Tibial nerve (tissue), 4 donors: ENCODE measurements at regions not wholly inside any gene's neighbourhood (a gene's known extent, or its start where the extent isn't known, plus 50 kb on each side); places are given as distances from the start of the nearest gene placed in this dataset.

Source experiments
- DNase-seq, 2 donors: peaks; one replicate each; pipeline ENCODE4 v3.0.0-alpha.2; 2019; ENCODE audit warnings: low spot score in 2 of 2
- H3K27ac ChIP-seq, 4 donors: fragments of 200-600 bp; sonication (generic) in 3 of 4; one replicate each; pipeline ENCODE4 v1.5.1; 2017 to 2019; ENCODE audit warnings: mild to moderate bottlenecking in 1 of 4
- H3K27me3 ChIP-seq, 2 donors: fragments of 200-600 bp; sonication (generic) in 1 of 2; one replicate each; pipeline versions ENCODE4 v1.5.1 to v1.6.0; 2017 to 2019
- H3K36me3 ChIP-seq, 3 donors: fragments of 200-600 bp; sonication (generic); one replicate each; pipeline ENCODE4 v1.5.1; 2018 to 2019
- H3K4me1 ChIP-seq, 4 donors: fragments of 200-600 bp; sonication (generic) in 3 of 4; one replicate each; pipeline ENCODE4 v1.5.1; 2017 to 2019
- H3K4me3 ChIP-seq, 4 donors: fragments of 200-600 bp; sonication (generic) in 3 of 4; one replicate each; pipeline ENCODE4 v1.5.1; 2017 to 2019; ENCODE audit warnings: mild to moderate bottlenecking in 1 of 4, moderate library complexity in 1 of 4
- H3K9me3 ChIP-seq, 4 donors: fragments of 200-600 bp; sonication (generic) in 3 of 4; one replicate each; pipeline ENCODE4 v1.5.1; 2017 to 2019
- EP300 ChIP-seq, 2 donors: sonication (generic); formaldehyde crosslinking; IDR thresholded peaks; one replicate each; pipeline ENCODE4 v1.6.1; 2017; ENCODE audit warnings: antibody characterized with exemption in 2 of 2, mild to moderate bottlenecking in 1 of 2
- POLR2A ChIP-seq, 2 donors: fragments of 450-650 bp; IDR thresholded peaks; one replicate each; pipeline ENCODE4 v1.6.1; 2017; ENCODE audit warnings: antibody characterized with exemption in 2 of 2, mild to moderate bottlenecking in 2 of 2, moderate library complexity in 2 of 2
- WGBS, 2 donors: methylation state at CpG; one replicate each; pipeline ENCODE4 v1.1.5; 2018; 5-methylcytosine and 5-hydroxymethylcytosine counted together
- TF ChIP-seq, protein P1 (sequence below), 5 experiments: fragments of 200-600 bp in 3 of 5; fragments of 450-650 bp in 2 of 5; sonication (generic) in 3 of 5; IDR thresholded peaks; one replicate each; pipeline ENCODE4 v1.5.1; 2016 to 2019; ENCODE audit warnings: antibody characterized with exemption in 5 of 5, mild to moderate bottlenecking in 3 of 5, moderate library complexity in 2 of 5

GRCh38 chr2:144675731-144676130 lies 155.8 kb upstream of the ZEB2 start:
- H3K4me1 ChIP-seq = no peaks in the 10 kb centered on the region
- no peak overlapping the region for H3K4me3 ChIP-seq
- no peak overlapping the region for H3K27ac ChIP-seq
- no peak for DNase-seq
- H3K27me3 ChIP-seq = no peaks in the 10 kb centered on the region
- H3K9me3 ChIP-seq = no peaks in the 10 kb centered on the region
- H3K36me3 ChIP-seq = no peaks in the 10 kb centered on the region
- 86 to 98% methylated on average over 3 of the region's 3 CpGs for WGBS, 2 donors
- TF ChIP-seq POLR2A (IDR thresholded peaks at IDR 0.05) (no peak), EP300 (IDR thresholded peaks at IDR 0.05) (no peak)
- TF ChIP-seq, protein P1, sequence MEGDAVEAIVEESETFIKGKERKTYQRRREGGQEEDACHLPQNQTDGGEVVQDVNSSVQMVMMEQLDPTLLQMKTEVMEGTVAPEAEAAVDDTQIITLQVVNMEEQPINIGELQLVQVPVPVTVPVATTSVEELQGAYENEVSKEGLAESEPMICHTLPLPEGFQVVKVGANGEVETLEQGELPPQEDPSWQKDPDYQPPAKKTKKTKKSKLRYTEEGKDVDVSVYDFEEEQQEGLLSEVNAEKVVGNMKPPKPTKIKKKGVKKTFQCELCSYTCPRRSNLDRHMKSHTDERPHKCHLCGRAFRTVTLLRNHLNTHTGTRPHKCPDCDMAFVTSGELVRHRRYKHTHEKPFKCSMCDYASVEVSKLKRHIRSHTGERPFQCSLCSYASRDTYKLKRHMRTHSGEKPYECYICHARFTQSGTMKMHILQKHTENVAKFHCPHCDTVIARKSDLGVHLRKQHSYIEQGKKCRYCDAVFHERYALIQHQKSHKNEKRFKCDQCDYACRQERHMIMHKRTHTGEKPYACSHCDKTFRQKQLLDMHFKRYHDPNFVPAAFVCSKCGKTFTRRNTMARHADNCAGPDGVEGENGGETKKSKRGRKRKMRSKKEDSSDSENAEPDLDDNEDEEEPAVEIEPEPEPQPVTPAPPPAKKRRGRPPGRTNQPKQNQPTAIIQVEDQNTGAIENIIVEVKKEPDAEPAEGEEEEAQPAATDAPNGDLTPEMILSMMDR (IDR thresholded peaks at IDR 0.05) = no peak

DNA sequence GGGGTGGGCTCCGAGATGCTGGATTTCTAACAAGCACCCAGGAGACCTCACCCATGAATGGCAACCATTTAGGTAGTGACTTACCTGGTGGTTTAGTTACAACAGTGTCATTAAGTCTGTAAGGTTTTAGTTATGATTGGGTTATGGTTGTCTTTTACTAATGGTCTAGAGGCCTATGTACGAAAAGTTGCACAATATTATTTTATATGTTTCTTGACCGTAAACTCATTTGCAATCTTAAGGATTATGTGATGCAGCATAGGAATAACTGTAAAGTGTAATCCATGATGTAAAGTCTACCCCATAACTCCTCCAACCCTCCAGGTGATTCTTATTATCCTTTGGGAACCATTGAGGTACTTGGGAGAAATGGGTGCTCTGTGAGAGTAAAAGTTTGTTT lies 155.4 kb upstream of the ZEB2 start:
- no peak for DNase-seq
- no peaks in the 10 kb centered on the region for H3K36me3 ChIP-seq
- TF ChIP-seq EP300 (IDR thresholded peaks at IDR 0.05) (no peak), POLR2A (IDR thresholded peaks at IDR 0.05) (no peak)
- TF ChIP-seq, protein P1 (IDR thresholded peaks at IDR 0.05) = no peak
- H3K9me3 ChIP-seq = no peaks in the 10 kb centered on the region
- WGBS, 2 donors = 96 to 99% methylated on average over 3 of the region's 3 CpGs
- no peak overlapping the region for H3K27ac ChIP-seq
- H3K27me3 ChIP-seq = no peaks in the 10 kb centered on the region
- H3K4me1 ChIP-seq = no peaks in the 10 kb centered on the region
- no peak overlapping the region for H3K4me3 ChIP-seq

GRCh38 chr2:144674071-144674470 lies 154.2 kb upstream of the ZEB2 start:
- no peak overlapping the region for H3K27ac ChIP-seq
- no peaks in the 10 kb centered on the region for H3K4me1 ChIP-seq
- H3K4me3 ChIP-seq = no peak overlapping the region
- no peak for DNase-seq
- no peaks in the 10 kb centered on the region for H3K27me3 ChIP-seq
- TF ChIP-seq EP300 (IDR thresholded peaks at IDR 0.05) = no peak
- no peak for TF ChIP-seq POLR2A (IDR thresholded peaks at IDR 0.05)
- TF ChIP-seq, protein P1 (IDR thresholded peaks at IDR 0.05) = no peak
- H3K36me3 ChIP-seq = no peaks in the 10 kb centered on the region
- H3K9me3 ChIP-seq = no peaks in the 10 kb centered on the region

- Histone ChIP-seq H3K4me1 (no peaks in the 10 kb centered on the region), H3K27ac (no peak overlapping the region), H3K4me3 (no peak overlapping the region), H3K36me3 (no peaks in the 10 kb centered on the region), H3K27me3 (no peaks in the 10 kb centered on the region), H3K9me3 (no peaks in the 10 kb centered on the region)
- WGBS, 2 donors = 64 to 65% methylated on average over 3 of the region's 3 CpGs
- DNase-seq = no peak
- TF ChIP-seq POLR2A (IDR thresholded peaks at IDR 0.05) (no peak), EP300 (IDR thresholded peaks at IDR 0.05) (no peak)
- TF ChIP-seq, protein P1 (IDR thresholded peaks at IDR 0.05) = no peak
Observed at GRCh38 chr2:144673456-144673855, 153.5 kb upstream of the ZEB2 start.

DNA sequence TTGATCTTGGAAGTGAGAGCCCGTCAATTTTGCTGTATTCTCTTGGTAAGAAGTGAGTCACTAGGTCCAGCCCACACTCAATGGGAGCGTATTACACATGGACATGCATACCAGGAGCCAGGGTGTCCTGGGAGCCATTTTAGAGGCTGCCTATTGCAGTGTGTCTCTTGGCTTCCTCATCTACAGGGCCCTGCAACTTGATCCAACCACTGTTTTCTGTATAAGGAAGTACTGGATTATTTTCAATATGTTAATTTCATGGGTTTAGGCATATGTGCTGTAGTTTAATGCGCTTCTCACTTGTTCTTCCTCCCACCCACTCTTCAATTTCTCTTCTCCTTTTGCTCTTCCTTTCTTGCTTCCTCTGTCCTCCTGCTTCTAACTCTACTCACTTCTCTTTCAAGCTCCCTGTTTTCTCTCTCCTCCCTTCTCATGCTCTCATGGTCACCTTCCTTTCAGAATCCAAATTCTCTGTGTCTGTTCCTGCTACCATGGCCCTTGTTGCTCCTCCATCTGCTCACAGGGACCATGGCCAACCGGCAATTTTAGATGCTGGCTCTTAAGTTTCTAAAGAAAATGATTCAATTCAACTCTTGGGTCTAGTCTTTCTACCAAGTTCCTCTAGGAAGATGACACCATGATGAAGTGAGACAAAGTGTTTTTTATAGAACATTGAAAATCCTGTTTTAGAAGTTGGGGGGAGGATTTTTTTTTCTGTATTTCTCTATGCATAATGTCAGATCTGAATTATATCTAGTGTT lies 152.0 kb upstream of the ZEB2 start:
- no peaks in the 10 kb centered on the region for H3K36me3 ChIP-seq
- WGBS, 2 donors = 82 to 83% methylated on average over 4 of the region's 4 CpGs
- no peaks in the 10 kb centered on the region for H3K9me3 ChIP-seq
- H3K4me1 ChIP-seq = no peaks in the 10 kb centered on the region
- H3K27me3 ChIP-seq = no peaks in the 10 kb centered on the region
- DNase-seq = no peak
- no peak overlapping the region for H3K4me3 ChIP-seq
- H3K27ac ChIP-seq = peak overlapping the region in 1 of 4 donors; percentile 13
- TF ChIP-seq EP300 (IDR thresholded peaks at IDR 0.05) (peak in 1 of 2 donors; percentile 26), POLR2A (IDR thresholded peaks at IDR 0.05) (no peak)
- TF ChIP-seq, protein P1 (IDR thresholded peaks at IDR 0.05) = no peak
